ENCODE measurements at regions not wholly inside any gene's neighbourhood (a gene's known extent, or its start where the extent isn't known, plus 50 kb on each side); places are given as distances from the start of the nearest gene placed in this dataset.

DNA sequence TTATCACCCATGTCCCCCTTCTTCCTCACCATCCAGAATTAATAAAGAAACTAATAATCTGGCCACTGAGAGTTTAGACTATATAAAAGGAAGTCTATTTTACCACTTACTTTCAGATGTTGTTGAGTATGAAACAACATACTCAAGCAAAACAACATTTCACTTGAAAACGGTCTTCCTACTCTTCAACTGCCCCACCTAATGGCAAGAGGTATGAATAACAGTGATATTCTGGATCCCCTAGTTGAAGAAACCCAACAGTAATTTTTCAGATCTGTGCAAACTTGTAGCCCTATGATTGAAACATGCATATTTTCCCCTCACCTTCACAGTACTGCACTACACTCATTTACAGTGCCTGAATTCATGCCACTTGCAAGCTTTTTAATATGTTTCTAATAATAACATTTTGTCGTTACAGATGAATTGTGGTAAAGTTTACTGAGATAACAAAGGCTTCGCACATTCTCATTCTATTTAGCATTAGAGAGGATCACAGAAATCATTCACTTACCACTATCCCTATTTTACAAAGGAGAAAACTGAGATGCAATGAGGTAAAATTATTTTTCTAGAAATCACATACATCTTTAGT, 267.9 kb upstream of the PDE4D start:
- H3K4me3 Mint-ChIP-seq: no peak overlapping the region
- CTCF ChIA-PET: no interaction called here
- POLR2A ChIA-PET: no interaction called here
- ATAC-seq (no peak), DNase-seq (no peak)
- H3K4me1 Mint-ChIP-seq (ENCODE audit: low read depth): no peaks in the 10 kb centered on the region
- no peaks in the 10 kb centered on the region for H3K27me3 Mint-ChIP-seq (ENCODE audit: low read depth)
- no peaks in the 10 kb centered on the region for H3K9me3 Mint-ChIP-seq (ENCODE audit: insufficient read depth)
- H3K27ac Mint-ChIP-seq: no peak overlapping the region
- no peaks in the 10 kb centered on the region for H3K36me3 Mint-ChIP-seq (ENCODE audit: low read depth)

DNA sequence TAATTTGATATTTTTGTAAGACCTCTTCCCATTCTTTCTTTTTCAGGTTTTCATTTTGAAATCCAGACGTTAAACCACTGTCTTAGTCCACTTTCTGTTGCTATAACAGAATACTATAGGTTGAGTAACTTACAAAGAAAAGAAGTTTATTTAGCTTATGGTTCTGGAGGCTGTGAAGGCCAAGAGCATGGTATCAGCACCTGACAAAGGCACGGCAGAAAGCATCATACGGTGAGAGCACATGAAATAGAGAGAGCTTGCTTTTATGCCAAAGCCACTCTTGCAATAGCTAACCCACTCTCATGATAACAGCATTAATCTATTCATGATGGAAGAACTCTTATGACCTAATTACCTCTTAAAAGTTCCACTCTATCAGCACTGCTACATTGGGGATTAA, 255.6 kb upstream of the PDE4D start:
- Mint-ChIP-seq H3K4me3 (no peak overlapping the region), H3K27me3 (ENCODE audit: low read depth) (no peaks in the 10 kb centered on the region), H3K36me3 (ENCODE audit: low read depth) (no peaks in the 10 kb centered on the region), H3K27ac (no peak overlapping the region), H3K4me1 (ENCODE audit: low read depth) (no peaks in the 10 kb centered on the region), H3K9me3 (ENCODE audit: insufficient read depth) (no peaks in the 10 kb centered on the region)
- DNase-seq: no peak
- ChIA-PET CTCF (no interaction called here), POLR2A (no interaction called here)
- no peak for ATAC-seq

DNA sequence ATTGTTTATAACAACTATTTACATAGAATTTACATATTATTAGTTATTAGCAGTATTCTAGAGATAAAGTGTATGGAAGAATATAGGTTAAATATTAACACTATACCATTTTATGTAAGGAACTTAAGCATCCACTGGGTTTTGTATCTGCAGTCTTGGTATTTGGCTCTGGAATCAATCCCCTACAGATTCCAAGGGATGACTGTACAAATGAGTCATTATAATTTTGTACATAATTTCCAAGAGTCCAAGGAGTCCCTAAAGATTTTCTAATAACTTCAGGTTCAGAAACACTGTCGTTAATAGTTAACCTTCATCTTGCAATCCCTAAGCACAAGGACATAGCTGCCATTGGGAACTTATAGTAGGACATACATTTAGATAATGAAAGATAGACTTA, 254.8 kb upstream of the PDE4D start:
- DNase-seq: no peak
- Mint-ChIP-seq H3K4me3 (no peak overlapping the region), H3K27ac (no peak overlapping the region), H3K36me3 (ENCODE audit: low read depth) (no peaks in the 10 kb centered on the region), H3K9me3 (ENCODE audit: insufficient read depth) (no peaks in the 10 kb centered on the region), H3K27me3 (ENCODE audit: low read depth) (no peaks in the 10 kb centered on the region), H3K4me1 (ENCODE audit: low read depth) (no peaks in the 10 kb centered on the region)
- ChIA-PET POLR2A (no interaction called here), CTCF (no interaction called here)
- ATAC-seq: no peak

DNA sequence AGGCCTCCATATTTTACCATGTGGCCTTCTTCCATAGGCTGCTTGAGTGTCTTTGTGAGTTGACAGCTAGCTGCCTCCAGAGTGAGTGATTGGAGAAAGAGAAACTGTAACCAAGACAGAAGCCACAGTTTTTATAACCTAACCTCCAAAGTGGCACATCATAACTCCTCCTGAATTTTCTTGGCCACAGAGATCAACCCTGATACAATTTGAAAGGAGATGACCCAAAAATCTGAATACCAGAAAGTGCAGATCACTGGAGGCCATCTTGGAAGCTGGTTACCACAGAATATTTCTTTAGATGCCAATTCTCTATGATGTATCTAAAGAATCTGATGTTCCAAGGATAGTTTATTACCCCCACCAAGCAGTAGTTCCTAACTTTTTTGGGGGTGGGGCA, 254.3 kb upstream of the PDE4D start:
- no peak overlapping the region for H3K4me3 Mint-ChIP-seq
- ATAC-seq: no peak
- CTCF ChIA-PET: no interaction called here
- H3K36me3 Mint-ChIP-seq (ENCODE audit: low read depth): no peaks in the 10 kb centered on the region
- DNase-seq: no peak
- H3K9me3 Mint-ChIP-seq (ENCODE audit: insufficient read depth): no peaks in the 10 kb centered on the region
- H3K27me3 Mint-ChIP-seq (ENCODE audit: low read depth): no peaks in the 10 kb centered on the region
- H3K27ac Mint-ChIP-seq: no peak overlapping the region
- no peaks in the 10 kb centered on the region for H3K4me1 Mint-ChIP-seq (ENCODE audit: low read depth)
- POLR2A ChIA-PET: no interaction called here

DNA sequence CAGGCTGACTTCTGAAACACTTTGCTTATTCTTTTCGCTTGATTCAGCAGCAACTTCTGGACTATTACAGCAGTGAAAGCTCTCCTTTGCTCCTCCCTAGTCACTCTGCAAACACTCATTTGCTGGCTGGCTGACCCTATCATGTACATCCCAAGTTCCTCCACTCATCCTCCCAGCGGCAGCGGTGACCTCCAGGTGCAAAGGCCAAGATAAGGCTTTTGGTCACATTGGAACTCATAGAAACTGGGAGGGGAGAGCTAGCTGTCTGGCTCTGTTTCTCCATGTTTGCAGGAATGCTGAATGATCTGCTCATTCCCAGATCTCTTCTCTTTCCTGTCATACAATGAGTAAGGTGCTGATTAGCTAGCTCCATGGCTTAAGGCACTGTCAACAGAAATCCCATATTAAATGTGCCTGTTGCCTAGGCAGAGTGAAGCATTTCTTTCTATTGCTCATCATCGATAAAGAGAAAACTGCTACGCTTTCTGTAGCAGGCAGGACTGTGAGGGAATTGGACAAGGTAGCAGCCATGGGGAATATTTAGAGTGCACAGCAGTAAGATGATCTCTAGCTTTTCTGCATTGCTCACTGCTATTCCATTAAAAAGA, 250.5 kb upstream of the PDE4D start:
- H3K4me3 Mint-ChIP-seq: no peak overlapping the region
- ChIA-PET CTCF (no interaction called here), POLR2A (no interaction called here)
- H3K9me3 Mint-ChIP-seq (ENCODE audit: insufficient read depth): no peaks in the 10 kb centered on the region
- no peak for ATAC-seq
- DNase-seq: no peak
- no peaks in the 10 kb centered on the region for H3K27me3 Mint-ChIP-seq (ENCODE audit: low read depth)
- no peaks in the 10 kb centered on the region for H3K4me1 Mint-ChIP-seq (ENCODE audit: low read depth)
- no peaks in the 10 kb centered on the region for H3K36me3 Mint-ChIP-seq (ENCODE audit: low read depth)
- H3K27ac Mint-ChIP-seq: no peak overlapping the region

DNA sequence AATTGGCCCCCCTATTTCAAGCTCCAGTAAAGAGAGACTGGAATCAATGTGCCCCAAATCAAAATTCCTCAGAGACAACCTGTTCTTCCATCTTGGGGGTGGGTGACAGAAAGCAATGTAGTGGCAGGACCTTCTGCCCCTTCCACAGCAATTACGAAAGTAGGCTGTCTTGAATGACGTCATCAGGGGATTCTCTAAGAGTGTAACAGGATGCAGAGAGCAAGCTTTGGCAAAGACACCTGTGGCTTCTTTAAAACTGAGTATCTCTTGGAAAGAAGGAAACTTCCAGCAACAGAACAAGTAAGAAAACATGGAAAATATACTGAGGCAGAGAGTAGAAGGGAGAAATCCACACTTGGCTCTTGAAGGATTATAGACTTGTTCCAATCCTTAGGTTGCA, 247.6 kb upstream of the PDE4D start:
- Mint-ChIP-seq H3K27ac (no peak overlapping the region), H3K36me3 (ENCODE audit: low read depth) (no peaks in the 10 kb centered on the region), H3K4me1 (ENCODE audit: low read depth) (no peaks in the 10 kb centered on the region), H3K27me3 (ENCODE audit: low read depth) (no peaks in the 10 kb centered on the region), H3K4me3 (no peak overlapping the region), H3K9me3 (ENCODE audit: insufficient read depth) (no peaks in the 10 kb centered on the region)
- ChIA-PET CTCF (no interaction called here), POLR2A (no interaction called here)
- DNase-seq: no peak
- no peak for ATAC-seq

DNA sequence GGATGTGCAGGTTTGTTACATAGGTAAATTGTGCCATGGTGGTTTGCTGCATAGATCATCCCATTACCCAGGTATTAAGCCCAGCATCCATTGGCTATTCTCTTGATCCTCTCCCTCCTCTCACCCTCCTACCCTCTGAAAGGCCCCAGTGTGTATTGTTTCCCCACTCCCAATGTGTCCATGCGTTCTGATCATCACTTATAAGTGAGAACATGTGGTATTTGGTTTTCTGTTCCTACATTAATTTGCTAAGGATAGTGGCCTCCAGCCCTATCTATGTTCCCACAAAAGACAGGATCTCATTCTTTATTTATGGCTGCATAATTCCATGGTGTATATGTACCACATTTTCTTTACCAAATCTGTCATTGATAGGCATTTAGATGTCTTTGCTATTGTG, 243.3 kb upstream of the PDE4D start:
- DNase-seq (no peak), ATAC-seq (no peak)
- Mint-ChIP-seq H3K36me3 (ENCODE audit: low read depth) (no peaks in the 10 kb centered on the region), H3K4me1 (ENCODE audit: low read depth) (no peaks in the 10 kb centered on the region), H3K9me3 (ENCODE audit: insufficient read depth) (no peaks in the 10 kb centered on the region), H3K27me3 (ENCODE audit: low read depth) (no peaks in the 10 kb centered on the region), H3K4me3 (no peak overlapping the region), H3K27ac (no peak overlapping the region)
- POLR2A ChIA-PET: no interaction called here
- CTCF ChIA-PET: no interaction called here

DNA sequence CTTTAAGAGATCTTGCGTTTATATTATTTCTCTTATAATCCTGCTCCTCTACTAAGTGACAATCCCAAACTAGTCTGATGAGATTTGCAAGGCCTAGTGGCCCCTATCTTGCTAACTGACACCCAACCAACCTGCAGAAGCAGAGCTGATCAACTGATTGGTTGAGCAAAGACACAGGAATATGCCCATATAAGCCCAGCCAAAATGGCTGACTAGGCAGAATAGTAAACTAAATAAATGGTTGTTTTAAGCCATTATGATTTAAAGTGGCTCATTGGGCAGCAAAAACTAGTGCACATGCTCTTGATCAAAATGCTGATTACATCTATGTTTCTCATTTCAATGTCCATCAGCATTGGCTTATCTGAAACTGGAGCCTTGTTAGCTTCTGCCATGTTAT, 238.0 kb upstream of the PDE4D start:
- ATAC-seq (no peak), DNase-seq (no peak)
- Mint-ChIP-seq H3K4me3 (no peak overlapping the region), H3K9me3 (ENCODE audit: insufficient read depth) (no peaks in the 10 kb centered on the region), H3K27me3 (ENCODE audit: low read depth) (no peaks in the 10 kb centered on the region), H3K4me1 (ENCODE audit: low read depth) (no peaks in the 10 kb centered on the region), H3K36me3 (ENCODE audit: low read depth) (no peaks in the 10 kb centered on the region), H3K27ac (no peak overlapping the region)
- CTCF ChIA-PET: no interaction called here
- POLR2A ChIA-PET: no interaction called here

DNA sequence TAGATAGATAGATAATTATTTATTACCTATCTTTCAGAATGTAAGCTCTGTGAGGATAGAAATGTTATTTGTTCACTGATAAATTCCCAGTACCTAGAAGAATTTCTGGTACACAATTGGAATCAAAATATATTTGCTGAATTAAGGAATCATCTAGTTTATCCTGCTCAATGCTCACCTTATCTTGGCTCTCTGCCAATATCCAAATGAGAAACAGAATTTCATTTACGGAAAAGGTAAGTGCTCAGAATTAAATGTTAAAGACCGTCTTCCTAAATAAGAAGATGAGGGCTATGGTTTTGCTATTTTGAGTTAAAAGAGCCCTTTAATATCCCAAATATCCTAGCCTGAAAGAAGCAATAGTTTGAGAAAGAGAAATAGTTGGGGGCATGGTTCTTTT, 232.1 kb upstream of the PDE4D start:
- H3K36me3 Mint-ChIP-seq (ENCODE audit: low read depth): no peaks in the 10 kb centered on the region
- H3K27ac Mint-ChIP-seq: no peak overlapping the region
- CTCF ChIA-PET: no interaction called here

DNA sequence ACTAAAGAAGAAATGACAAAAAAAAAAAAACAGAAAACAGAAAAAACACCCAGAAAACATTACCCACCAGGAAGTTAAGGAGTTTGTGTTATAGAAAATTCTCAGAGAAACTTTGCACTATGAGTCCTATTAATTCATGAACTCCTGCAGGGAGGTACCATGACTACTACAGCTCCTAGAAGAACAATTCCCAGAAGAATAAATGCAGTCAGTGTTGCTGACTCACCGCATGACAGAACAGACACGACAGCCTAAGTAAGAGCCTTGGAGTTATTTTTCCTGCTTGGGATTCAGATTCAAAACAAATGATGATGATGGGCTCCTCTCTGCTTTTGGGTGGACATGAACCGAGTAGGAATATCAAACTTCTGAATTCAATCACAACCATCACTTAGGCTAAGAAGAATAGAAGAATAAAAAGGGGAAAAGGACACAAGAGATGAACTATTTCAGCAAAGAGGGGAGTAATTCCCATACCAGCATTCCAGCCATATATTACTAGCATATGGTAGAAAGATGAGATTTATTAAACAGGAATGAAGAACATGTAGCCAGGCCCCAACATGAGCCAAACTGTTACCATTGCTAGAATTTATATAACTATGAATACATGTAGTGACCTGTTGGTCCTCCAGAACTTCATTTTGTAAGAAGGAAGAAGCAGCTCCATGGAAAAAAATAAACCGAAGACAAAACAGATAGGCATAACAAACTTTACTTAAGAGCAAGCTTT, 209.6 kb upstream of the PDE4D start:
- POLR2A ChIA-PET: no interaction called here
- no peaks in the 10 kb centered on the region for H3K4me1 Mint-ChIP-seq (ENCODE audit: low read depth)
- H3K36me3 Mint-ChIP-seq (ENCODE audit: low read depth): no peaks in the 10 kb centered on the region
- H3K27me3 Mint-ChIP-seq (ENCODE audit: low read depth): no peaks in the 10 kb centered on the region
- ATAC-seq (no peak), DNase-seq (no peak)
- CTCF ChIA-PET: no interaction called here
- no peak overlapping the region for H3K27ac Mint-ChIP-seq
- no peak overlapping the region for H3K4me3 Mint-ChIP-seq
- H3K9me3 Mint-ChIP-seq (ENCODE audit: insufficient read depth): peaks cover 10% of the 10 kb centered on the region

More for the DNA sequence above, 232.1 kb upstream of the PDE4D start:
- POLR2A ChIA-PET: interaction anchor here (0.6 kb wide), 1 partner anchor 385 kb away, joined by 3 read pairs; no protein-coding TSS in a partner anchor
- no peak for DNase-seq
- no peak for ATAC-seq
- Mint-ChIP-seq H3K9me3 (ENCODE audit: insufficient read depth) (no peaks in the 10 kb centered on the region), H3K4me3 (no peak overlapping the region), H3K27me3 (ENCODE audit: low read depth) (no peaks in the 10 kb centered on the region), H3K4me1 (ENCODE audit: low read depth) (no peaks in the 10 kb centered on the region)

DNA sequence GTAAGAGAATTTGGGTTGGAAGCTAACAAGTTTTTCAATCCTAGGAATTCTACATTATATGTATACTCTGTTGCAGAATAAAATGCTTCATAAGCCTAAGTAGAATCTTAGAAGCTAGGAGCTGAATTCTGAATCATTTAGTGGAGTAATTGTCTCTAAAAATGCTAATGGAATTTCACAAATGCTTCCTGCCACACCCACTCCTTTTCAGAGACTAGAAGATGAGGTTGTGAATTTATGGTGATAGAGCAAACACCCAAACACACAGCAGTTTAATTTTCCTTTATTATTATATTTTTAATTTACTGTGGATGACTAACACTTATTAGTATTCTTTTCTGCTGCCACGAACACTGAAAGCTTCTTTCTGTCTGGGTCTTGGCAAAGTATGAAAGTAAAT, 208.0 kb upstream of the PDE4D start:
- CTCF ChIA-PET: no interaction called here
- DNase-seq: no peak
- H3K9me3 Mint-ChIP-seq (ENCODE audit: insufficient read depth): peaks cover 10% of the 10 kb centered on the region
- POLR2A ChIA-PET: no interaction called here
- no peaks in the 10 kb centered on the region for H3K36me3 Mint-ChIP-seq (ENCODE audit: low read depth)
- no peak overlapping the region for H3K27ac Mint-ChIP-seq
- no peaks in the 10 kb centered on the region for H3K27me3 Mint-ChIP-seq (ENCODE audit: low read depth)
- ATAC-seq: no peak
- H3K4me3 Mint-ChIP-seq: no peak overlapping the region
- no peaks in the 10 kb centered on the region for H3K4me1 Mint-ChIP-seq (ENCODE audit: low read depth)

DNA sequence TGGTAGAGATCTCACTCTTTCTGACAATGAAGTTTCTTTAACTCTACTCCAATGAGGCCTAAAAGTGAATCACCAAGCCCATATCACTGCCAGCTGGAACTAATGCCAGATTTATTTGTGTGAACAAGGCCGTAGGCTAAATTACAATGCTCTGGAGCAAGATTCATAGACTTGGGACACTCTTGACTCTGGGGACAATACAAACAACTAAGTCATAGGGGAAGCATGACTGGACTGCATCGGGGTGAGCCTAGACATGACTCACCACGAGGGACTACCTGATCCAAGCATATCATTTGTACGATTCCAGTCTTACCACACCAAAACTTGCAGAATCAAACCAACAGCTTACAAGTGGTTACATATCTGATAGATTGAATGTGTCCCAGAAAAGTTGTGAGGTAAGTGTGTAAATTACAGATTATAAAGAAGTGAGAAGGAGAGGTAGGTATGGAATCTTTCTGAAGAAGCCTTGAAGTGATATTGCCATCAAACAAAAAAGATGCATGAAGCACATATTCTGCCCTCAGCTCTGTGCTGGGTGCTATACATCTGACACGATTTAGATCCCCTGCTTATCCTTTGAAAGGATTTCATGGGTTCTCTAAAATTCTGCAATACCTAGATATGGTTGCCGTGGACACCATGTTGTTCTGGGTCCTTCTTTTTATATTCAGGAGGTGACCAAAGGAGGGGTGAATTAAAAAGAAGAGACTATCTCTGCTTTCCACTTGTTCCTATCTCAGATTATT, 199.3 kb upstream of the PDE4D start:
- H3K36me3 Mint-ChIP-seq (ENCODE audit: low read depth): no peaks in the 10 kb centered on the region
- peaks cover 4% of the 10 kb centered on the region for H3K9me3 Mint-ChIP-seq (ENCODE audit: insufficient read depth)
- CTCF ChIA-PET: no interaction called here
- DNase-seq (no peak), ATAC-seq (no peak)
- no peak overlapping the region for H3K4me3 Mint-ChIP-seq
- H3K27ac Mint-ChIP-seq: no peak overlapping the region
- H3K4me1 Mint-ChIP-seq (ENCODE audit: low read depth): no peaks in the 10 kb centered on the region
- POLR2A ChIA-PET: no interaction called here
- no peaks in the 10 kb centered on the region for H3K27me3 Mint-ChIP-seq (ENCODE audit: low read depth)
